K562 (cell line): ENCODE measurements at regions not wholly inside any gene's neighbourhood (a gene's known extent, or its start where the extent isn't known, plus 50 kb on each side); places are given as distances from the start of the nearest gene placed in this dataset.

Source experiments
- CEBPZ ChIP-seq: fragments of 150-350 bp; IDR thresholded peaks from 2 replicates; pipeline ENCODE4 v1.6.1; 2014; ENCODE audit warnings: low read depth, mild to moderate bottlenecking, low read length, borderline replicate concordance
- CREB1 ChIP-seq, 2 experiments: sonication (generic) in 1 of 2; formaldehyde crosslinking in 1 of 2; IDR thresholded peaks; 2 replicates each; pipeline versions ENCODE4 v1.6.1 to v1.8.0; 2012 to 2022; ENCODE audit warnings: inconsistent platforms in 1 of 2, mild to moderate bottlenecking in 1 of 2, missing genetic modification reagents in 1 of 2, moderate library complexity in 1 of 2
- CUX1 ChIP-seq: fragments of 200-800 bp; sonication (Bioruptor generic); IDR thresholded peaks from 2 replicates; pipeline ENCODE4 v1.6.1; 2016; ENCODE audit warnings: missing genetic modification characterization, missing compliant biosample characterization
- DMBX1 ChIP-seq: fragments of 250-450 bp; sonication (Bioruptor Pico); IDR thresholded peaks from 2 replicates; pipeline ENCODE4 v1.8.0; 2022; ENCODE audit warnings: inconsistent platforms, mild to moderate bottlenecking, moderate library complexity, borderline replicate concordance
- GATAD2B ChIP-seq: fragments of 450-650 bp; IDR thresholded peaks from 2 replicates; pipeline ENCODE4 v1.6.1; 2017; ENCODE audit warnings: mild to moderate bottlenecking, borderline replicate concordance
- NFRKB ChIP-seq: fragments of 450-650 bp; IDR thresholded peaks from 2 replicates; pipeline ENCODE4 v1.6.1; 2016; ENCODE audit warnings: low read depth
- PHF20 ChIP-seq: fragments of 450-650 bp; IDR thresholded peaks from 2 replicates; pipeline ENCODE4 v1.6.1; 2018; ENCODE audit not compliant: partially characterized antibody
- POLR2G ChIP-seq: fragments of 200-400 bp; formaldehyde crosslinking; IDR thresholded peaks from 2 replicates; pipeline ENCODE4 v1.6.1; 2017; ENCODE audit warnings: low read depth, mild to moderate bottlenecking, antibody characterized with exemption, low read length, moderate library complexity
- SIRT6 ChIP-seq: IDR thresholded peaks from one replicate; pipeline ENCODE4 v1.6.1; 2012; ENCODE audit warnings: low read depth, mild to moderate bottlenecking, control low read depth, inconsistent platforms, low read length, moderate library complexity
- XRCC5 ChIP-seq: fragments of 200-400 bp; formaldehyde crosslinking; IDR thresholded peaks from 2 replicates; pipeline ENCODE4 v1.6.1; 2017; ENCODE audit warnings: low read depth, mild to moderate bottlenecking, low read length
- ZNF133 ChIP-seq: fragments of 250-450 bp; sonication (Bioruptor Pico); IDR thresholded peaks from 2 replicates; pipeline ENCODE4 v1.4.0; 2020; ENCODE audit warnings: mild to moderate bottlenecking
- ZNF23 ChIP-seq: fragments of 250-450 bp; sonication (Bioruptor Pico); IDR thresholded peaks from 2 replicates; pipeline ENCODE4 v1.4.0; 2020; ENCODE audit warnings: mild to moderate bottlenecking
- ZNF274 ChIP-seq: IDR thresholded peaks from 2 replicates; pipeline ENCODE4 v1.6.1; 2011; ENCODE audit warnings: low read depth, mild to moderate bottlenecking, low read length, moderate library complexity, borderline replicate concordance
- ZNF740 ChIP-seq, 3 experiments: fragments of 200-800 bp in 1 of 3; sonication (Bioruptor generic) in 1 of 3; sonication (generic) in 1 of 3; formaldehyde crosslinking in 1 of 3; IDR thresholded peaks; 2 replicates each; pipeline versions ENCODE4 v1.6.1 to v1.8.0; 2016 to 2022; ENCODE audit warnings: mild to moderate bottlenecking in 2 of 3, missing compliant biosample characterization in 2 of 3, missing genetic modification characterization in 2 of 3, missing genetic modification reagents in 1 of 3
- ZNF766 ChIP-seq: fragments of 200-800 bp; sonication (Bioruptor generic); conservative IDR thresholded peaks from 2 replicates; pipeline ENCODE4 v1.6.1; 2016; ENCODE audit warnings: missing genetic modification characterization, missing compliant biosample characterization
- ZNF778 ChIP-seq: fragments of 450-650 bp; formaldehyde crosslinking; IDR thresholded peaks from 2 replicates; pipeline ENCODE4 v1.4.0; 2020; ENCODE audit warnings: mild to moderate bottlenecking, moderate library complexity

- TF ChIP-seq POLR2G, result peak; percentile 71
- TF ChIP-seq CREB1 (IDR thresholded peaks at IDR 0.05), result no peak
- no peak for TF ChIP-seq CREB1 (CRISPR knock-in tag; IDR thresholded peaks at IDR 0.05)
- TF ChIP-seq ZNF740 (CRISPR knock-in tag; IDR thresholded peaks at IDR 0.05), result no peak
- no peak for TF ChIP-seq ZNF740 (tag; IDR thresholded peaks at IDR 0.05)
- no peak for TF ChIP-seq ZNF778
- TF ChIP-seq SIRT6, result no peak
- TF ChIP-seq NFRKB, result no peak; the same call in 1 of the 2 replicates
- no peak for TF ChIP-seq XRCC5
- no peak for TF ChIP-seq ZNF274
- no peak for TF ChIP-seq ZNF133 (CRISPR knock-in tag)
- TF ChIP-seq DMBX1 (CRISPR knock-in tag), result no peak
- TF ChIP-seq CEBPZ, result no peak
- no peak for TF ChIP-seq PHF20
- TF ChIP-seq ZNF23, result no peak
- TF ChIP-seq GATAD2B, result no peak
- TF ChIP-seq ZNF766 (CRISPR knock-in tag), result no peak
- TF ChIP-seq CUX1 (CRISPR knock-in tag), result peak; percentile 71; the same call in 1 of the 2 replicates
Observed at GRCh38 chr1:22285549-22286396, 142.9 kb upstream of the WNT4 start (continued).
